H9 (cell line): ENCODE measurements at regions not wholly inside any gene's neighbourhood (a gene's known extent, or its start where the extent isn't known, plus 50 kb on each side); places are given as distances from the start of the nearest gene placed in this dataset.
A peak's percentile ranks its signal among the peaks of the same experiment; 100 is the strongest.

Source experiments
- DNase-seq: peaks from one replicate; pipeline ENCODE4 v3.0.0-alpha.2; 2017
- H2AFZ ChIP-seq: one replicate; pipeline ENCODE4 v1.6.1; 2013; ENCODE audit warnings: mild to moderate bottlenecking, low read length, control low read depth, moderate library complexity
- H2AK5ac ChIP-seq: 2 replicates; pipeline ENCODE4 v1.6.1; 2013; ENCODE audit warnings: low read length, control low read depth, mixed read lengths; ENCODE audit not compliant: insufficient read length
- H2BK120ac ChIP-seq: one replicate; pipeline ENCODE4 v1.6.1; 2013; ENCODE audit warnings: low read depth, mild to moderate bottlenecking, low read length, control low read depth, inconsistent platforms; ENCODE audit not compliant: poor library complexity, severe bottlenecking
- H2BK12ac ChIP-seq: 2 replicates; pipeline ENCODE4 v1.6.1; 2013; ENCODE audit warnings: low read length, control low read depth, mixed read lengths, low read depth; ENCODE audit not compliant: insufficient read length
- H2BK15ac ChIP-seq: 2 replicates; pipeline ENCODE4 v1.6.1; 2013; ENCODE audit warnings: low read depth, low read length, control low read depth
- H2BK20ac ChIP-seq: one replicate; pipeline ENCODE4 v1.6.1; 2013; ENCODE audit warnings: low read depth, mild to moderate bottlenecking, low read length, control low read depth, inconsistent platforms; ENCODE audit not compliant: poor library complexity, severe bottlenecking
- H2BK5ac ChIP-seq: 2 replicates; pipeline ENCODE4 v1.6.1; 2013; ENCODE audit warnings: low read length, control low read depth, mixed read lengths; ENCODE audit not compliant: insufficient read length
- H3K14ac ChIP-seq: 2 replicates; pipeline ENCODE4 v1.6.1; 2013; ENCODE audit warnings: low read length, control low read depth; ENCODE audit not compliant: insufficient read depth
- H3K18ac ChIP-seq: 2 replicates; pipeline ENCODE4 v1.6.1; 2013; ENCODE audit warnings: low read depth, mild to moderate bottlenecking, mixed read lengths, low read length, control low read depth; ENCODE audit not compliant: insufficient read length
- H3K23ac ChIP-seq: 2 replicates; pipeline ENCODE4 v1.6.1; 2013; ENCODE audit warnings: low read length, control low read depth, mixed read lengths, low read depth; ENCODE audit not compliant: insufficient read length
- H3K23me2 ChIP-seq: 2 replicates; pipeline ENCODE4 v1.6.1; 2013; ENCODE audit warnings: low read depth, mild to moderate bottlenecking, mixed read lengths, low read length, control low read depth; ENCODE audit not compliant: insufficient read length, poor library complexity, severe bottlenecking
- H3K27ac ChIP-seq: 2 replicates; pipeline ENCODE4 v1.5.1; 2013; ENCODE audit warnings: low read length, control low read depth, mixed read lengths, low read depth; ENCODE audit not compliant: insufficient read length
- H3K27me3 ChIP-seq: 2 replicates; pipeline ENCODE4 v1.6.1; 2013; ENCODE audit warnings: low read length, control low read depth, inconsistent platforms; ENCODE audit not compliant: insufficient read depth
- H3K4ac ChIP-seq: 2 replicates; pipeline ENCODE4 v1.6.1; 2013; ENCODE audit warnings: low read depth, mild to moderate bottlenecking, control low read depth, inconsistent platforms, low read length, moderate library complexity
- H3K4me1 ChIP-seq: 2 replicates; pipeline ENCODE4 v1.6.1; 2013; ENCODE audit warnings: low read length, control low read depth, inconsistent platforms; ENCODE audit not compliant: insufficient read depth
- H3K4me2 ChIP-seq: 2 replicates; pipeline ENCODE4 v1.6.1; 2013; ENCODE audit warnings: low read length, control low read depth, mixed read lengths; ENCODE audit not compliant: insufficient read length, insufficient read depth
- H3K56ac ChIP-seq: 2 replicates; pipeline ENCODE4 v1.6.1; 2013; ENCODE audit warnings: low read depth, mild to moderate bottlenecking, mixed read lengths, low read length, control low read depth; ENCODE audit not compliant: insufficient read length
- H3K79me1 ChIP-seq: 2 replicates; pipeline ENCODE4 v1.6.1; 2013; ENCODE audit warnings: low read depth, mild to moderate bottlenecking, moderate library complexity, low read length, control low read depth, inconsistent platforms; ENCODE audit not compliant: insufficient read depth, poor library complexity, severe bottlenecking
- H3K79me2 ChIP-seq: 2 replicates; pipeline ENCODE4 v1.6.1; 2013; ENCODE audit warnings: low read length, control low read depth, inconsistent platforms; ENCODE audit not compliant: insufficient read depth
- H3K9ac ChIP-seq: 2 replicates; pipeline ENCODE4 v1.6.1; 2013; ENCODE audit warnings: low read length, control low read depth, mixed read lengths; ENCODE audit not compliant: insufficient read length; ENCODE audit errors: extremely low read depth
- H3K9me3 ChIP-seq: one replicate; pipeline ENCODE4 v1.6.1; 2013; ENCODE audit warnings: low read depth, low read length, inconsistent platforms; ENCODE audit not compliant: control insufficient read depth
- H3T11ph ChIP-seq: one replicate; pipeline ENCODE4 v1.6.1; 2013; ENCODE audit warnings: mild to moderate bottlenecking, low read length, control low read depth, inconsistent platforms
- H4K20me1 ChIP-seq: one replicate; pipeline ENCODE4 v1.6.1; 2013; ENCODE audit not compliant: control insufficient read depth, insufficient read length, insufficient read depth
- H4K5ac ChIP-seq: 2 replicates; pipeline ENCODE4 v1.6.1; 2013; ENCODE audit warnings: low read depth, mild to moderate bottlenecking, mixed read lengths, low read length, control low read depth; ENCODE audit not compliant: insufficient read length
- H4K8ac ChIP-seq: replicated peaks from 2 replicates; pipeline ENCODE4 v1.6.1; 2013; ENCODE audit warnings: low read length, control low read depth, mixed read lengths, low read depth; ENCODE audit not compliant: insufficient read length
- H4K91ac ChIP-seq: 2 replicates; pipeline ENCODE4 v1.6.1; 2013; ENCODE audit warnings: low read depth, mild to moderate bottlenecking, moderate library complexity, mixed read lengths, low read length, control low read depth; ENCODE audit not compliant: insufficient read length
- H3K27ac Mint-ChIP-seq, 3 experiments: 2 replicates in 2 of 3; 3 replicates in 1 of 3; pipeline ENCODE4 v1.8.0; 2020 to 2021; ENCODE audit warnings: mixed read lengths in 3 of 3, mild to moderate bottlenecking in 1 of 3, moderate library complexity in 1 of 3
- H3K27me3 Mint-ChIP-seq: 2 replicates; pipeline ENCODE4 v1.8.0; 2021; ENCODE audit warnings: low read depth, mild to moderate bottlenecking, moderate library complexity, mixed read lengths
- H3K36me3 Mint-ChIP-seq, 3 experiments: 2 replicates in 2 of 3; 3 replicates in 1 of 3; pipeline ENCODE4 v1.8.0; 2020 to 2021; ENCODE audit warnings: low read depth in 3 of 3, mixed read lengths in 3 of 3; ENCODE audit not compliant: insufficient read depth in 1 of 3
- H3K4me1 Mint-ChIP-seq, 2 experiments: 2 replicates each; pipeline ENCODE4 v1.8.0; 2020; ENCODE audit warnings: mixed read lengths in 2 of 2
- H3K4me3 Mint-ChIP-seq, 2 experiments: 2 replicates in 1 of 2; 3 replicates in 1 of 2; pipeline ENCODE4 v1.8.0; 2020 to 2021; ENCODE audit warnings: mild to moderate bottlenecking in 2 of 2, mixed read lengths in 2 of 2, moderate library complexity in 1 of 2
- H3K9me3 Mint-ChIP-seq, 2 experiments: 2 replicates in 1 of 2; 3 replicates in 1 of 2; pipeline ENCODE4 v1.8.0; 2020; ENCODE audit warnings: mild to moderate bottlenecking in 2 of 2, mixed read lengths in 2 of 2, moderate library complexity in 1 of 2
- WGBS: extraction: QIAGEN DNeasy Blood & Tissue Kit; methylation state at CpG from one replicate; pipeline ENCODE4 v1.1.7; 2013; ENCODE audit warnings: missing lambda C conversion rate, low lambda C conversion rate, mixed read lengths; ENCODE audit not compliant: insufficient read length; ENCODE audit errors: extremely low coverage; 5-methylcytosine and 5-hydroxymethylcytosine counted together
- TF ChIP-seq, protein P1 (sequence below): fragments of 200-600 bp; sonication (generic); conservative IDR thresholded peaks from 3 replicates; pipeline ENCODE4 v1.8.0; 2021; ENCODE audit warnings: antibody characterized with exemption, mild to moderate bottlenecking

DNA sequence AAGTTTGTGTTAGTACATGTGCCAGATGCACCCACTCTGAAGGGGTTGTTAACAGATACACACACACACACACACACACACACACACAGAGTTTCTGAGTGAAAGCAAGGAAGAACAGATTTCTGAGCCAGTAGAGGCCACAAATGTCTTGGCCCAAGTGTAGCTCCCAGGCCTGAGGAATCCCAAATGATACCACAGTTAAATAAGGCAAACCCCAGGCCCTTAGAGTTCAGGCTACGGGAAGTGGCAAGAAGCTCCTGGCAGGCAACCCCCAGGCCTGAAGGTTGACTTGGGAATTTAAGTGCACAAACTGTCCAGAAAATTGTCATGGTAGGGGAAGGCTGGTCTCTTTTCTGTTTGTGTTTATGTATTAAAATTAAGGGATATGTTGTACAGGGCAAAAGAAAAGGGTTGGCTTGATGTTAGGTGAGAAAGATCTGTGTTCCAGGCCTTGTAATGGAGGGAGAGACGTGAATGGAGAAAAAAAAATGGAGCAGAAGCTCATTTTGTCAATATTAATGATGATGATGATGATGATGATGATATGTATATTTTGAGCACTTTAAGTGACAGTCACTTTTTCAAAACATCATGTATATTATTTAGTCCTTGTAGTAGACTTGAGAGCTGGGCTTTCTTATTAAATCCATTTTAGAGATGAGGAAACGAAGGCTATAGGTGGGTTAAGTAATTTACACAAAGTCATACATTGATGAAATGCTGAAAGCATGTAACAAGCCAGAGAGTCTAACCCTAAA is 317.0 kb upstream of the JAG1 start:
- Histone ChIP-seq H3K23me2 (no peaks in the 10 kb centered on the region), H3K9ac (no peak overlapping the region), H3K4me1 (peaks cover 5% of the 10 kb centered on the region; the same call in 1 of the 2 replicates), H3K56ac (no peak overlapping the region), H4K5ac (no peak overlapping the region), H3K4me2 (no peak overlapping the region), H3K27me3 (no peaks in the 10 kb centered on the region), H2BK120ac (no peak overlapping the region), H2BK20ac (no peak overlapping the region), H3K27ac (no peak overlapping the region), H3K4ac (no peak overlapping the region), H3K79me2 (no peaks in the 10 kb centered on the region), H2BK15ac (no peak overlapping the region), H2AFZ (no peak overlapping the region), H2BK5ac (no peak overlapping the region), H3K9me3 (no peaks in the 10 kb centered on the region), H2AK5ac (no peak overlapping the region), H3K18ac (no peak overlapping the region), H2BK12ac (no peak overlapping the region), H4K8ac (no peak overlapping the region), H4K91ac (no peak overlapping the region), H3K79me1 (no peaks in the 10 kb centered on the region), H4K20me1 (no peaks in the 10 kb centered on the region), H3K23ac (no peak overlapping the region), H3T11ph (no peak overlapping the region), H3K14ac (no peak overlapping the region)
- DNase-seq: no peak
- Mint-ChIP-seq H3K9me3 (no peaks in the 10 kb centered on the region), H3K27ac (peak overlapping the region in 2 of 3 experiments; percentile 19 to 91; a peak in 3 of 7 replicates), H3K4me1 (peaks cover 22 to 29% of the 10 kb centered on the region in 2 experiments), H3K4me3 (no peak overlapping the region), H3K36me3 (no peaks in the 10 kb centered on the region; a peak in 1 of 7 replicates), H3K27me3 (no peaks in the 10 kb centered on the region)
- TF ChIP-seq, protein P1, sequence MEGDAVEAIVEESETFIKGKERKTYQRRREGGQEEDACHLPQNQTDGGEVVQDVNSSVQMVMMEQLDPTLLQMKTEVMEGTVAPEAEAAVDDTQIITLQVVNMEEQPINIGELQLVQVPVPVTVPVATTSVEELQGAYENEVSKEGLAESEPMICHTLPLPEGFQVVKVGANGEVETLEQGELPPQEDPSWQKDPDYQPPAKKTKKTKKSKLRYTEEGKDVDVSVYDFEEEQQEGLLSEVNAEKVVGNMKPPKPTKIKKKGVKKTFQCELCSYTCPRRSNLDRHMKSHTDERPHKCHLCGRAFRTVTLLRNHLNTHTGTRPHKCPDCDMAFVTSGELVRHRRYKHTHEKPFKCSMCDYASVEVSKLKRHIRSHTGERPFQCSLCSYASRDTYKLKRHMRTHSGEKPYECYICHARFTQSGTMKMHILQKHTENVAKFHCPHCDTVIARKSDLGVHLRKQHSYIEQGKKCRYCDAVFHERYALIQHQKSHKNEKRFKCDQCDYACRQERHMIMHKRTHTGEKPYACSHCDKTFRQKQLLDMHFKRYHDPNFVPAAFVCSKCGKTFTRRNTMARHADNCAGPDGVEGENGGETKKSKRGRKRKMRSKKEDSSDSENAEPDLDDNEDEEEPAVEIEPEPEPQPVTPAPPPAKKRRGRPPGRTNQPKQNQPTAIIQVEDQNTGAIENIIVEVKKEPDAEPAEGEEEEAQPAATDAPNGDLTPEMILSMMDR: no peak
- no CpG with 5 or more reads among the region's 3 CpGs for WGBS
